ENCODE measurements at regions not wholly inside any gene's neighbourhood (a gene's known extent, or its start where the extent isn't known, plus 50 kb on each side); places are given as distances from the start of the nearest gene placed in this dataset.

- H3K27me3 ChIP-seq = no peaks in the 10 kb centered on the region
Observed at GRCh38 chr21:23949493-23949892, 1657.8 kb downstream of the MRPL39 start.

GRCh38 chr21:23939369-23940065, 1667.8 kb downstream of the MRPL39 start:
- no peak for DNase-seq
- intact Hi-C loops (cut with DNase I; ENCODE audit: low total_unique reads) = no loop called here
- in situ Hi-C loops (cut with MboI; ENCODE audit: low pct_ligation_motif_present in 1 of 4, low pct_unique_long_range_greater_than_20kb in 1 of 4, low sequenced_read_pairs in 3 of 4) = no loop called here

More at GRCh38 chr21:23949493-23949892, 1657.8 kb downstream of the MRPL39 start:
- intact Hi-C loops (cut with DNase I; ENCODE audit: low total_unique reads) (no loop called here), in situ Hi-C loops (cut with MboI; ENCODE audit: low pct_ligation_motif_present in 1 of 4, low pct_unique_long_range_greater_than_20kb in 1 of 4, low sequenced_read_pairs in 3 of 4) (no loop called here)
- H3K27ac ChIP-seq = no peak overlapping the region
- no peaks in the 10 kb centered on the region for H3K36me3 ChIP-seq
- no peaks in the 10 kb centered on the region for H3K9me3 ChIP-seq
- WGBS, 2 donors (ENCODE audit: low coverage in 1 of 2) = 70 to 86% methylated on average over 2 of the region's 2 CpGs
- no peak for DNase-seq
- no peak overlapping the region for H3K4me3 ChIP-seq
- no peak for TF ChIP-seq EP300 (IDR thresholded peaks at IDR 0.05; ENCODE audit: low read depth)
- no peak for TF ChIP-seq CTCF (IDR thresholded peaks at IDR 0.05)
- TF ChIP-seq POLR2A (IDR thresholded peaks at IDR 0.05) = no peak
- TF ChIP-seq POLR2AphosphoS5 (IDR thresholded peaks at IDR 0.05) = no peak
- no peaks in the 10 kb centered on the region for H3K4me1 ChIP-seq

DNA sequence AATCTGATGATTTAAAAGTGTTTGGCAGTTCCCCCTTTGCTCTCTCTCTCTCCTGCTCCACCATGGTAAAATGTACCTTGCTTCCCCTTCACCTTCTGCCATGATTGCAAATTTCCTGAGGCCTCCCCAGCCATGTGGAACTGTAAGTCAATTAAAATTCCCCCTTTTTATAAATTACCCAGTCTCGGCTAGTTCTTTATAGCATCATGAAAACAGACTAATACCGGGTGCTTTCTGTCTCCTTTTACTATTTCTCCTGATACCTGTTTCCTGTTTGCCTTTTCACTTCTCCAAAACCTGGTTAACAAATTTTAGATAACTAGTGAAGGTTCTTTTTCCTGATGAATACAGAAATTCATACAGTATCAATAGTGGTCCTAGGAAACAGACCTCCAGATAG, 1670.3 kb downstream of the MRPL39 start:
- H3K9me3 ChIP-seq = no peaks in the 10 kb centered on the region
- in situ Hi-C loops (cut with MboI; ENCODE audit: low pct_ligation_motif_present in 1 of 4, low pct_unique_long_range_greater_than_20kb in 1 of 4, low sequenced_read_pairs in 3 of 4) (no loop called here), intact Hi-C loops (cut with DNase I; ENCODE audit: low total_unique reads) (no loop called here)
- no peak overlapping the region for H3K4me3 ChIP-seq
- H3K36me3 ChIP-seq = no peaks in the 10 kb centered on the region
- TF ChIP-seq CTCF (IDR thresholded peaks at IDR 0.05) (no peak), EP300 (IDR thresholded peaks at IDR 0.05; ENCODE audit: low read depth) (no peak), POLR2AphosphoS5 (IDR thresholded peaks at IDR 0.05) (no peak), POLR2A (IDR thresholded peaks at IDR 0.05) (no peak)
- 72 to 85% methylated on average over 2 of the region's 2 CpGs for WGBS, 2 donors (ENCODE audit: low coverage in 1 of 2)
- H3K27ac ChIP-seq = no peak overlapping the region
- DNase-seq = no peak
- H3K4me1 ChIP-seq = no peaks in the 10 kb centered on the region
- no peaks in the 10 kb centered on the region for H3K27me3 ChIP-seq

More at GRCh38 chr21:23939369-23940065, 1667.8 kb downstream of the MRPL39 start:
- Histone ChIP-seq H3K4me3 (no peak overlapping the region), H3K9me3 (peaks cover 0 to 4% of the 10 kb centered on the region in 2 donors), H3K36me3 (no peaks in the 10 kb centered on the region), H3K27ac (no peak overlapping the region), H3K4me1 (no peaks in the 10 kb centered on the region), H3K27me3 (no peaks in the 10 kb centered on the region)
- 64% methylated on average over 3 of the region's 3 CpGs for WGBS, 2 donors (ENCODE audit: low coverage in 1 of 2)
- TF ChIP-seq EP300 (IDR thresholded peaks at IDR 0.05; ENCODE audit: low read depth) (no peak), POLR2AphosphoS5 (IDR thresholded peaks at IDR 0.05) (no peak), POLR2A (IDR thresholded peaks at IDR 0.05) (no peak), CTCF (IDR thresholded peaks at IDR 0.05) (no peak)

DNA sequence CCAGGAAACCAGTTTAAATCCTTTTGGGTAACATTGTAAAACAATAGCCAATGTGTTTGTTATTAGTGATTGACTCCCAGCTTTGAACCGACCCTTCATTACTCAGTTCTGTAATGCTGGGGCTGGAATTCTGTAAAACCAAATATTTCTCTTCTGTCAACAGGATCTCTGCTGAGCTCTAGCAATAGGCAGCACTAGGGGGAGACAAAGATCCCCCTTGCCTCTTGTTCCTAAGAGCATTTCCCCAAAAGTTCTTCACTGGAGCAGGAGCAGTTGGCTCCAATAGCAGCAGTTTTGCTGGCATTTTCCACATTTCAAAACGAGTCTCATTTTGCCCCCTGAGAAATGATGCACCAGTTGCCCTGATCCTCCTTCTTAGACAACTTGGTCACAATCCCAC, 1671.1 kb downstream of the MRPL39 start:
- in situ Hi-C loops (cut with MboI; ENCODE audit: low pct_ligation_motif_present in 1 of 4, low pct_unique_long_range_greater_than_20kb in 1 of 4, low sequenced_read_pairs in 3 of 4) = no loop called here
- H3K27me3 ChIP-seq = no peaks in the 10 kb centered on the region
- H3K27ac ChIP-seq = no peak overlapping the region
- no peak for DNase-seq
- H3K9me3 ChIP-seq = no peaks in the 10 kb centered on the region
- intact Hi-C loops (cut with DNase I; ENCODE audit: low total_unique reads) = no loop called here
- WGBS, 2 donors (ENCODE audit: low coverage in 1 of 2) = 52% methylated on average over 2 of the region's 2 CpGs
- TF ChIP-seq EP300 (IDR thresholded peaks at IDR 0.05; ENCODE audit: low read depth) = no peak
- no peak for TF ChIP-seq CTCF (IDR thresholded peaks at IDR 0.05)
- TF ChIP-seq POLR2AphosphoS5 (IDR thresholded peaks at IDR 0.05) = no peak
- no peak for TF ChIP-seq POLR2A (IDR thresholded peaks at IDR 0.05)
- H3K4me3 ChIP-seq = no peak overlapping the region
- no peaks in the 10 kb centered on the region for H3K36me3 ChIP-seq
- no peaks in the 10 kb centered on the region for H3K4me1 ChIP-seq

Measured in transverse colon (tissue), 4 donors.